Gastrocnemius medialis (tissue), 4 donors: ENCODE measurements at regions not wholly inside any gene's neighbourhood (a gene's known extent, or its start where the extent isn't known, plus 50 kb on each side); places are given as distances from the start of the nearest gene placed in this dataset.
A peak's percentile ranks its signal among the peaks of the same experiment; 100 is the strongest.

Source experiments
- POLR2A ChIP-seq, 2 donors: fragments of 450-650 bp; IDR thresholded peaks; one replicate each; pipeline ENCODE4 v1.6.1; 2017; ENCODE audit warnings: antibody characterized with exemption in 2 of 2, mild to moderate bottlenecking in 2 of 2, moderate library complexity in 2 of 2
- TF ChIP-seq, protein P1 (sequence below), 5 experiments: fragments of 450-650 bp in 3 of 5; fragments of 200-600 bp in 2 of 5; sonication (generic) in 2 of 5; IDR thresholded peaks in 4 of 5; conservative IDR thresholded peaks in 1 of 5; 1 replicate in 4 of 5; 2 replicates in 1 of 5; pipeline ENCODE4 v1.5.1; 2016 to 2019; ENCODE audit warnings: antibody characterized with exemption in 5 of 5, mild to moderate bottlenecking in 3 of 5, moderate library complexity in 3 of 5

- TF ChIP-seq, protein P1, sequence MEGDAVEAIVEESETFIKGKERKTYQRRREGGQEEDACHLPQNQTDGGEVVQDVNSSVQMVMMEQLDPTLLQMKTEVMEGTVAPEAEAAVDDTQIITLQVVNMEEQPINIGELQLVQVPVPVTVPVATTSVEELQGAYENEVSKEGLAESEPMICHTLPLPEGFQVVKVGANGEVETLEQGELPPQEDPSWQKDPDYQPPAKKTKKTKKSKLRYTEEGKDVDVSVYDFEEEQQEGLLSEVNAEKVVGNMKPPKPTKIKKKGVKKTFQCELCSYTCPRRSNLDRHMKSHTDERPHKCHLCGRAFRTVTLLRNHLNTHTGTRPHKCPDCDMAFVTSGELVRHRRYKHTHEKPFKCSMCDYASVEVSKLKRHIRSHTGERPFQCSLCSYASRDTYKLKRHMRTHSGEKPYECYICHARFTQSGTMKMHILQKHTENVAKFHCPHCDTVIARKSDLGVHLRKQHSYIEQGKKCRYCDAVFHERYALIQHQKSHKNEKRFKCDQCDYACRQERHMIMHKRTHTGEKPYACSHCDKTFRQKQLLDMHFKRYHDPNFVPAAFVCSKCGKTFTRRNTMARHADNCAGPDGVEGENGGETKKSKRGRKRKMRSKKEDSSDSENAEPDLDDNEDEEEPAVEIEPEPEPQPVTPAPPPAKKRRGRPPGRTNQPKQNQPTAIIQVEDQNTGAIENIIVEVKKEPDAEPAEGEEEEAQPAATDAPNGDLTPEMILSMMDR (IDR thresholded peaks at IDR 0.05 in 4 of 5, conservative IDR thresholded peaks at IDR 0.05 in 1 of 5), result no peak
- peak; percentile 12 to 43 for TF ChIP-seq POLR2A (IDR thresholded peaks at IDR 0.05)
These were observed 115.0 kb downstream of the BTG1 start for GRCh38 chr12:92030618-92031017.
